AG09319 (cell line): ENCODE measurements at regions not wholly inside any gene's neighbourhood (a gene's known extent, or its start where the extent isn't known, plus 50 kb on each side); places are given as distances from the start of the nearest gene placed in this dataset.
"Not testable (repeated sequence)": the region's sequence is repeated elsewhere in the genome, so short reads cannot be mapped to it uniquely, and the experiment has no call there.

Source experiments
- DNase-seq: peaks from one replicate; pipeline ENCODE4 v3.0.0-alpha.2; 2010; ENCODE audit warnings: low read depth; ENCODE audit errors: extremely low read depth
- CTCF ChIP-seq: IDR thresholded peaks from 2 replicates; pipeline ENCODE4 v1.5.1; 2011; ENCODE audit warnings: low read depth, mild to moderate bottlenecking, inconsistent platforms, low read length, moderate library complexity

- TF ChIP-seq CTCF = no peak
- DNase-seq = no peak
These were observed 292.5 kb downstream of the SH3GL2 start for GRCh38 chr9:17871213-17871890.

- DNase-seq = no peak
These were observed 297.0 kb downstream of the SH3GL2 start for GRCh38 chr9:17875886-17876285.

GRCh38 chr9:17876687-17877086 lies 297.8 kb downstream of the SH3GL2 start:
- DNase-seq = no peak
- no peak for TF ChIP-seq CTCF

More at GRCh38 chr9:17875886-17876285, 297.0 kb downstream of the SH3GL2 start:
- no peak for TF ChIP-seq CTCF

GRCh38 chr9:17878810-17879370 lies 300.0 kb downstream of the SH3GL2 start:
- no peak for DNase-seq
- TF ChIP-seq CTCF = no peak

GRCh38 chr9:17881371-17881770 lies 302.5 kb downstream of the SH3GL2 start:
- no peak for DNase-seq
- no peak for TF ChIP-seq CTCF

GRCh38 chr9:17882688-17883594 lies 304.1 kb downstream of the SH3GL2 start:
- DNase-seq = no peak
- no peak for TF ChIP-seq CTCF

- TF ChIP-seq CTCF = no peak
These were observed 309.2 kb downstream of the SH3GL2 start for GRCh38 chr9:17888066-17888465.

GRCh38 chr9:17888964-17889363 lies 310.1 kb downstream of the SH3GL2 start:
- DNase-seq = not testable (repeated sequence)

More at GRCh38 chr9:17888066-17888465, 309.2 kb downstream of the SH3GL2 start:
- no peak for DNase-seq
